Astrocyte (in vitro differentiated cells and primary cell): ENCODE measurements at regions not wholly inside any gene's neighbourhood (a gene's known extent, or its start where the extent isn't known, plus 50 kb on each side); places are given as distances from the start of the nearest gene placed in this dataset.

Experiments
- DNase-seq: peaks from one replicate; pipeline ENCODE4 v3.0.0-alpha.2; 2010; ENCODE audit warnings: low read depth
- FAIRE-seq: peaks from 2 replicates; lab custom pipeline; 2011; peaks lifted over from hg19 to GRCh38; lab: Jason Lieb, UNC
- H2AFZ ChIP-seq: 2 replicates; pipeline ENCODE4 v1.6.0; 2012; ENCODE audit warnings: low read depth, low read length, inconsistent platforms
- H3K27ac ChIP-seq: 2 replicates; pipeline ENCODE4 v1.5.1; 2011; ENCODE audit warnings: low read depth, low read length, inconsistent platforms
- H3K27me3 ChIP-seq: 2 replicates; pipeline ENCODE4 v1.6.0; 2011; ENCODE audit warnings: low read length, inconsistent platforms; ENCODE audit not compliant: insufficient read depth
- H3K36me3 ChIP-seq: 2 replicates; pipeline ENCODE4 v1.5.1; 2011; ENCODE audit warnings: low read length, inconsistent platforms; ENCODE audit not compliant: insufficient read depth
- H3K4me1 ChIP-seq: 2 replicates; pipeline ENCODE4 v1.5.1; 2011; ENCODE audit warnings: low read length, inconsistent platforms; ENCODE audit not compliant: insufficient read depth
- H3K4me2 ChIP-seq: 2 replicates; pipeline ENCODE4 v1.6.0; 2012; ENCODE audit warnings: low read length, inconsistent platforms
- H3K4me3 ChIP-seq: 2 replicates; pipeline ENCODE4 v1.5.1; 2011; ENCODE audit warnings: low read depth, mild to moderate bottlenecking, low read length, inconsistent platforms; ENCODE audit not compliant: insufficient read depth
- H3K79me2 ChIP-seq: 2 replicates; pipeline ENCODE4 v1.6.0; 2012; ENCODE audit warnings: mild to moderate bottlenecking, low read length, inconsistent platforms; ENCODE audit not compliant: insufficient read depth
- H3K9ac ChIP-seq: 2 replicates; pipeline ENCODE4 v1.6.0; 2012; ENCODE audit warnings: mild to moderate bottlenecking, low read length, inconsistent platforms
- H3K9me3 ChIP-seq: 2 replicates; pipeline ENCODE4 v1.5.1; 2012; ENCODE audit warnings: low read depth, mild to moderate bottlenecking, low read length, inconsistent platforms; ENCODE audit not compliant: insufficient read depth
- H4K20me1 ChIP-seq: 2 replicates; pipeline ENCODE4 v1.6.0; 2012; ENCODE audit warnings: low read length, inconsistent platforms; ENCODE audit not compliant: insufficient read depth
- H3K27ac Mint-ChIP-seq: one replicate; pipeline ENCODE4 v1.8.0; 2021; ENCODE audit warnings: mild to moderate bottlenecking, mixed read lengths; ENCODE audit not compliant: unreplicated experiment
- H3K27me3 Mint-ChIP-seq: one replicate; pipeline ENCODE4 v1.8.0; 2021; ENCODE audit warnings: low read depth, mixed read lengths; ENCODE audit not compliant: unreplicated experiment
- H3K36me3 Mint-ChIP-seq: one replicate; pipeline ENCODE4 v1.8.0; 2021; ENCODE audit warnings: low read depth, mixed read lengths; ENCODE audit not compliant: unreplicated experiment
- H3K4me1 Mint-ChIP-seq: one replicate; pipeline ENCODE4 v1.8.0; 2021; ENCODE audit warnings: low read depth, mixed read lengths; ENCODE audit not compliant: unreplicated experiment
- H3K4me3 Mint-ChIP-seq: one replicate; pipeline ENCODE4 v1.8.0; 2021; ENCODE audit warnings: mild to moderate bottlenecking, moderate library complexity, mixed read lengths; ENCODE audit not compliant: unreplicated experiment
- H3K9me3 Mint-ChIP-seq: one replicate; pipeline ENCODE4 v1.8.0; 2021; ENCODE audit warnings: mild to moderate bottlenecking, mixed read lengths; ENCODE audit not compliant: unreplicated experiment
- EZH2 ChIP-seq: IDR thresholded peaks from 2 replicates; pipeline ENCODE4 v1.6.1; 2012; ENCODE audit warnings: mild to moderate bottlenecking, low read length, inconsistent platforms; ENCODE audit not compliant: insufficient read depth
- TF ChIP-seq, protein P1 (sequence below): IDR thresholded peaks from 2 replicates; pipeline ENCODE4 v1.5.1; 2011; ENCODE audit warnings: low read depth, mild to moderate bottlenecking, inconsistent platforms, low read length, moderate library complexity; ENCODE audit not compliant: insufficient read depth

DNA sequence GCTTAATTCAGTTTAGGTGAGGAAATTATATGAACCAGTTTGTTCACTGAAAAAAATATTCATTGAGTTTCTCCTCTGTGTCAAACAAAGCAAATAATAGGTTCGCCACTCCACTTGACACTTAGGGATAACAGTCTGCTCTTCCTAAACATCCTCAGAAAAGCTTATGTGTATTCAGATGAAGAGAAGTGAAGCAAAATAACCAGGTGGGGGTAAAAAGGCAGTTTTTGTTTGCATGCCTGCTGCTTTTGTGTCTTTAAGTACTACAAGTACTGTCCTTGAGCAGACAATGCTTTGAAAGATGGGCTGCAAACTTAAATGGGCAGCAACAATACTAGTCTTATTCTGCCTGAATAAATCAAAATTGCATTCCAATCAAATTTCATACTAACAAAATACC is 910.7 kb upstream of the MDGA2 start:
- no peaks in the 10 kb centered on the region for H3K79me2 ChIP-seq
- FAIRE-seq (no peak), DNase-seq (no peak)
- H3K4me1 ChIP-seq, result no peaks in the 10 kb centered on the region
- H3K9me3 ChIP-seq, result no peaks in the 10 kb centered on the region
- Mint-ChIP-seq H3K9me3 (peaks cover 3% of the 10 kb centered on the region), H3K27ac (no peak overlapping the region), H3K36me3 (no peaks in the 10 kb centered on the region), H3K4me3 (no peak overlapping the region), H3K4me1 (no peaks in the 10 kb centered on the region), H3K27me3 (peaks cover 1% of the 10 kb centered on the region)
- no peak overlapping the region for H3K4me3 ChIP-seq
- H2AFZ ChIP-seq, result no peak overlapping the region
- H4K20me1 ChIP-seq, result no peaks in the 10 kb centered on the region
- no peaks in the 10 kb centered on the region for H3K27me3 ChIP-seq
- no peak for TF ChIP-seq EZH2
- TF ChIP-seq, protein P1, sequence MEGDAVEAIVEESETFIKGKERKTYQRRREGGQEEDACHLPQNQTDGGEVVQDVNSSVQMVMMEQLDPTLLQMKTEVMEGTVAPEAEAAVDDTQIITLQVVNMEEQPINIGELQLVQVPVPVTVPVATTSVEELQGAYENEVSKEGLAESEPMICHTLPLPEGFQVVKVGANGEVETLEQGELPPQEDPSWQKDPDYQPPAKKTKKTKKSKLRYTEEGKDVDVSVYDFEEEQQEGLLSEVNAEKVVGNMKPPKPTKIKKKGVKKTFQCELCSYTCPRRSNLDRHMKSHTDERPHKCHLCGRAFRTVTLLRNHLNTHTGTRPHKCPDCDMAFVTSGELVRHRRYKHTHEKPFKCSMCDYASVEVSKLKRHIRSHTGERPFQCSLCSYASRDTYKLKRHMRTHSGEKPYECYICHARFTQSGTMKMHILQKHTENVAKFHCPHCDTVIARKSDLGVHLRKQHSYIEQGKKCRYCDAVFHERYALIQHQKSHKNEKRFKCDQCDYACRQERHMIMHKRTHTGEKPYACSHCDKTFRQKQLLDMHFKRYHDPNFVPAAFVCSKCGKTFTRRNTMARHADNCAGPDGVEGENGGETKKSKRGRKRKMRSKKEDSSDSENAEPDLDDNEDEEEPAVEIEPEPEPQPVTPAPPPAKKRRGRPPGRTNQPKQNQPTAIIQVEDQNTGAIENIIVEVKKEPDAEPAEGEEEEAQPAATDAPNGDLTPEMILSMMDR, result no peak
- H3K4me2 ChIP-seq, result no peak overlapping the region
- H3K27ac ChIP-seq, result no peak overlapping the region
- H3K9ac ChIP-seq, result no peak overlapping the region
- H3K36me3 ChIP-seq, result no peaks in the 10 kb centered on the region

DNA sequence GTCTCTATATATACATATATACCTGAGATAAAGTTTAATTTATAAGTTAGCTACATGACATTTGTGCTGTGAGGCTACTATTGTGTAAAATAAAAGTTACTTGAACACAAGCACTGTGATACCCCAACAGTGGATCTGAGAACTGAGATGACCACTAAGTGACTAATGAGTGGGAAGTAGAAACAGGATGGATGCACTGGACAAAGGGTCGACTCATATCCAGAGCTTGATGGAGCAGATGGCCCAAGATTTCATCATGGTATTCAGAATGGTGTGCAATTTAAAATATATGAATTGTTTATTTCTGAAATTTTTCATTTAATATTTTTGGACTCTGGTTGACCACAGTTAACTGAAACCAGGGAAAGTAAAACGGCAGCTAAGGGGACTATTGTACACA is 908.6 kb upstream of the MDGA2 start:
- FAIRE-seq, result no peak
- H3K36me3 ChIP-seq, result no peaks in the 10 kb centered on the region
- TF ChIP-seq, protein P1, result no peak
- TF ChIP-seq EZH2, result no peak
- Mint-ChIP-seq H3K9me3 (peaks cover 3% of the 10 kb centered on the region), H3K27me3 (no peaks in the 10 kb centered on the region), H3K4me3 (no peak overlapping the region), H3K36me3 (no peaks in the 10 kb centered on the region), H3K27ac (peak overlapping the region; percentile 87), H3K4me1 (no peaks in the 10 kb centered on the region)
- DNase-seq, result peak; percentile 34
- no peaks in the 10 kb centered on the region for H3K4me1 ChIP-seq
- no peak overlapping the region for H3K4me2 ChIP-seq
- no peak overlapping the region for H3K4me3 ChIP-seq
- no peak overlapping the region for H2AFZ ChIP-seq
- no peaks in the 10 kb centered on the region for H3K79me2 ChIP-seq
- H3K27me3 ChIP-seq, result no peaks in the 10 kb centered on the region
- no peak overlapping the region for H3K9ac ChIP-seq
- no peaks in the 10 kb centered on the region for H4K20me1 ChIP-seq
- H3K27ac ChIP-seq, result no peak overlapping the region
- H3K9me3 ChIP-seq, result no peaks in the 10 kb centered on the region

DNA sequence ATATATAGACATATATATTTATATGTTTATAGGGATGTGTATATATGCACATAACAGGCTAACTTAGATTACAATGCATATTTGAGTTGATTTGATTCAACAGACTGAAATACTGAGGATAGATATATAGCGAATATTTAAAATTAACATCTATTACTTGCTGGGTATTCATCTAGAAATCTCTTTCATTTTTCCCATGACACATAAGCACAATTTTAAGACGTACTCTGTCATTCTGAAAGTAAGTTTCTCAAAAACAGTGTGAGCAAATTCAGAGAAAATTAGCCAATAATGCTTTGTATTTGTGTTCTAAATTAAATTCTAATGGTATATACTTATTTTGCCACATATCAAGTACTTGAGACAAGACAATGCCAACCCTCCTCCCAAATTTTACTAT is 907.5 kb upstream of the MDGA2 start:
- Histone ChIP-seq H2AFZ (no peak overlapping the region), H3K4me2 (no peak overlapping the region), H3K27me3 (no peaks in the 10 kb centered on the region), H4K20me1 (no peaks in the 10 kb centered on the region), H3K9ac (no peak overlapping the region), H3K4me1 (no peaks in the 10 kb centered on the region), H3K79me2 (no peaks in the 10 kb centered on the region), H3K9me3 (no peaks in the 10 kb centered on the region), H3K36me3 (no peaks in the 10 kb centered on the region), H3K4me3 (no peak overlapping the region), H3K27ac (no peak overlapping the region)
- Mint-ChIP-seq H3K4me1 (no peaks in the 10 kb centered on the region), H3K27ac (no peak overlapping the region), H3K9me3 (peaks cover 2% of the 10 kb centered on the region), H3K36me3 (no peaks in the 10 kb centered on the region), H3K27me3 (no peaks in the 10 kb centered on the region), H3K4me3 (no peak overlapping the region)
- no peak for FAIRE-seq
- DNase-seq, result no peak
- no peak for TF ChIP-seq EZH2
- TF ChIP-seq, protein P1, result no peak
